Stimulated activated effector memory CD8-positive, alpha-beta T cell treated with anti-CD3 and anti-CD28 coated beads, Interleukin-12 subunit alpha, Interleukin-12 subunit beta, amount 100 ng/mL, for 72 hours (primary cell): ENCODE measurements at regions not wholly inside any gene's neighbourhood (a gene's known extent, or its start where the extent isn't known, plus 50 kb on each side); places are given as distances from the start of the nearest gene placed in this dataset.
A peak's percentile ranks its signal among the peaks of the same experiment; 100 is the strongest.
"Not testable (repeated sequence)": the region's sequence is repeated elsewhere in the genome, so short reads cannot be mapped to it uniquely, and the experiment has no call there.

Experiments
- ATAC-seq: fragments of 150-1000 bp; cut with Tn5 transposase; 2 replicates; pipeline ENCODE4 v1.10.0; 2021
- DNase-seq, 2 donors: peaks; one replicate each; pipeline ENCODE4 v3.0.0; 2021 to 2022; ENCODE audit warnings: low spot score in 2 of 2
- H3K27ac Mint-ChIP-seq: one replicate; pipeline ENCODE4 v1.8.0; 2022; ENCODE audit warnings: mild to moderate bottlenecking, mixed read lengths
- H3K36me3 Mint-ChIP-seq: one replicate; pipeline ENCODE4 v1.8.0; 2022; ENCODE audit warnings: mild to moderate bottlenecking, mixed read lengths
- H3K4me1 Mint-ChIP-seq: one replicate; pipeline ENCODE4 v1.8.0; 2022; ENCODE audit warnings: mixed read lengths
- H3K4me3 Mint-ChIP-seq: one replicate; pipeline ENCODE4 v1.8.0; 2022; ENCODE audit warnings: mild to moderate bottlenecking, mixed read lengths
- H3K9me3 Mint-ChIP-seq: one replicate; pipeline ENCODE4 v1.8.0; 2022; ENCODE audit warnings: mixed read lengths

GRCh38 chr6:168827586-168827871, 386.5 kb downstream of the SMOC2 start:
- H3K27ac Mint-ChIP-seq = no peak overlapping the region

GRCh38 chr6:168826726-168827585, 386.0 kb downstream of the SMOC2 start:
- Mint-ChIP-seq H3K4me1 (no peaks in the 10 kb centered on the region), H3K9me3 (no peaks in the 10 kb centered on the region), H3K27ac (no peak overlapping the region), H3K4me3 (no peak overlapping the region), H3K36me3 (peaks cover 5% of the 10 kb centered on the region)
- DNase-seq (no peak), ATAC-seq (no peak)

More at GRCh38 chr6:168827586-168827871, 386.5 kb downstream of the SMOC2 start:
- DNase-seq = no peak
- Mint-ChIP-seq H3K9me3 (no peaks in the 10 kb centered on the region), H3K4me3 (no peak overlapping the region), H3K4me1 (no peaks in the 10 kb centered on the region), H3K36me3 (peaks cover 5% of the 10 kb centered on the region)
- ATAC-seq = no peak

DNA sequence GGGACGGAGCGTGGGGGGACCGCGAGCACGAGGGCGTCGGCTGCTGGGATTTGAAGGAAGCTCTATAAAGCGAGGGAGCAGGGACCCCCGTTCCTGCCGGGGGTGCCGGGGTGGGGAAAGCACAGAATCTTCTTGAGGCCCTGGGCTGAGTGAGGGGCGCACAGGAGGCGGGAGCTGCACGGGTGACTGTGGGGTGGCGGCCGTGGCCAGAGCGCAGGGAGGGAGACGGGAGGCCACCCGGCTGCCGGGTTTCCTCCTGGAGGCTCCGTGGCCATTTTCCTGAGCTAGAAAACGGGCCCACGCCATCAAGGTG, 385.1 kb downstream of the SMOC2 start:
- Mint-ChIP-seq H3K36me3 (no peaks in the 10 kb centered on the region), H3K4me3 (no peak overlapping the region), H3K4me1 (no peaks in the 10 kb centered on the region), H3K27ac (no peak overlapping the region), H3K9me3 (no peaks in the 10 kb centered on the region)
- DNase-seq (no peak), ATAC-seq (no peak)

GRCh38 chr6:168825226-168826077, 384.5 kb downstream of the SMOC2 start:
- Mint-ChIP-seq H3K4me1 (no peaks in the 10 kb centered on the region), H3K36me3 (no peaks in the 10 kb centered on the region), H3K4me3 (no peak overlapping the region), H3K9me3 (no peaks in the 10 kb centered on the region), H3K27ac (no peak overlapping the region)
- ATAC-seq (peak; percentile 34), DNase-seq (no peak)

DNA sequence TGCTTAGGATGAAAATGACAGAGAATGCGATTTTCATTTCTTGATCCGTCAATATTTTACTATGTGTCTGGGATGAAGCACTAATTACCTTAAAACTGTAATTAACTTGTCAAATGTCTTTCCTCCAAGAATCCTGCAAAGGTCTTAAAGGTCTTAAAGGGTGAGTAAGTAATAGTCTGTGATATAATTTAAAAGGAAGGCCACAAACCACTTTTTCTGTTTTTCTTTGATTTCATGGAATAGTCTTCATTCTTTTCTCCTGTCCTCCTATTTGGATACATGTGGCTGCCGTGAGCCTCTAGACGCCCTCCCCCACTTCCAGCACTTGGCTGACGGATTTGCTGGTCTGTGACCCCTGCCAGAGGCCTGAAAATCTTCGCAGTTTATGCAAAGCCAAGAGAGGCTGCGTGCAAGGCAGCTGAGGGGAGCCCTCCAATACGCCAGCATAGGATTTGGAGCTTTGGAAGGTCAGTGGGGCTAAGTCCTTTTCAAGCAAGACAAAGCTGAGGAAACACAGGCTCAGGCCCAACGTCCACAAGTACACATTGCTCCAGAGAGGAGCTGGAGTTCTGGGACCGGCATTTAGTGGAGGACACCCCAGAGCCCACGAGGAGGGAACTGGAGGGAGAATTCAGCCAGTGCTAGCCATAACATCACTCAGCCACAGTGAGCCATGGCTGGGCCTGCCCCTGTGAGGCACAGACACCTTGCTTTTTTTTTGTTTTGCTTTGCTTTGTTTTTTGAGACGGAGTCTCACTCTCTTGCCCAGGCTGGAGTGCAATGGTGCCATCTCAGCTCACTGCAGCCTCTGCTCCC, 382.6 kb downstream of the SMOC2 start:
- H3K36me3 Mint-ChIP-seq = no peaks in the 10 kb centered on the region
- H3K4me3 Mint-ChIP-seq = no peak overlapping the region
- no peak for DNase-seq
- ATAC-seq = no peak
- no peak overlapping the region for H3K27ac Mint-ChIP-seq
- H3K9me3 Mint-ChIP-seq = no peaks in the 10 kb centered on the region
- no peaks in the 10 kb centered on the region for H3K4me1 Mint-ChIP-seq

DNA sequence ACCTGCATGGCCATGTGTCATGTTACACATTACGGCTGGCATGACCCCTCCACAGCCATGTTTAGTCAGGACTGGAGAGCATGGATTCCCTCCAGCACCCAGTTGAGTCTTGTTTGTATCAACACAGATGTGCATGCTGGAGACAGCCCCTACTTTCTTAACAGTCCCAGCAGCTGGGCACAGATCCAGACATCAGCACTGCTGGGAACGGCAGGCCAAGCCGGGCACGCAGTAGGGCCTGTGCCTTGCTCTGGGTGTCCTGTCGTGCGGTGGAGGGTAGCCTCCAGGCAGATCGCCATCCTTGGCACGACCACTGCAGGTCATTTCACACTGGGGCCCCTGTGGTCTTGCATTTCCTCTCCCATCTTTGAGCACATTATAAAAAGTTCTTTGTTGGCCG, 381.4 kb downstream of the SMOC2 start:
- DNase-seq (no peak), ATAC-seq (no peak)
- H3K27ac Mint-ChIP-seq = no peak overlapping the region
- no peak overlapping the region for H3K4me3 Mint-ChIP-seq
- peaks cover 4% of the 10 kb centered on the region for H3K9me3 Mint-ChIP-seq
- no peaks in the 10 kb centered on the region for H3K36me3 Mint-ChIP-seq
- H3K4me1 Mint-ChIP-seq = no peaks in the 10 kb centered on the region

DNA sequence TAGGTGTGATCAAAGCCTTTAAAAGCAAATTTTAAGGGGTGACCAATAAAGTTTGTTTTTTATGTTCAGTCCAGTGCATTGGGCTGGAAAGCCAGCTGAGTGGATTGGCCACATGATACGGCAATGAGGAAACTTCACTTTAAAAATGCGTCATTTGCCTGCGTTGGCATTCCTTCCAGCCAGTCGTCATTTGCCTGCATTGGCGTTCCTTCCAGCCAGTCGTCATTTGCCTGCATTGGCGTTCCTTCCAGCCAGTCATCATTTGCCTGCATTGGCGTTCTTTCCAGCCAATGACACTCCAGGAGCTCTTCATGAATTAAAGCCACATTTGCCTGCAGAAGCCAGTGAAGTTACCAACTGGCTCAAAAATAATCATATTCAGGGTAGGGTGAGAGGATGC, 378.6 kb downstream of the SMOC2 start:
- Mint-ChIP-seq H3K36me3 (no peaks in the 10 kb centered on the region), H3K27ac (no peak overlapping the region), H3K9me3 (peaks cover 10% of the 10 kb centered on the region), H3K4me3 (no peak overlapping the region), H3K4me1 (no peaks in the 10 kb centered on the region)
- DNase-seq (no peak), ATAC-seq (no peak)

- H3K4me1 Mint-ChIP-seq = no peaks in the 10 kb centered on the region
- DNase-seq (no peak), ATAC-seq (no peak)
- no peak overlapping the region for H3K4me3 Mint-ChIP-seq
- peaks cover 10% of the 10 kb centered on the region for H3K9me3 Mint-ChIP-seq
- H3K27ac Mint-ChIP-seq = no peak overlapping the region
- H3K36me3 Mint-ChIP-seq = no peaks in the 10 kb centered on the region
Measured at GRCh38 chr6:168817558-168818159, 376.7 kb downstream of the SMOC2 start.

DNA sequence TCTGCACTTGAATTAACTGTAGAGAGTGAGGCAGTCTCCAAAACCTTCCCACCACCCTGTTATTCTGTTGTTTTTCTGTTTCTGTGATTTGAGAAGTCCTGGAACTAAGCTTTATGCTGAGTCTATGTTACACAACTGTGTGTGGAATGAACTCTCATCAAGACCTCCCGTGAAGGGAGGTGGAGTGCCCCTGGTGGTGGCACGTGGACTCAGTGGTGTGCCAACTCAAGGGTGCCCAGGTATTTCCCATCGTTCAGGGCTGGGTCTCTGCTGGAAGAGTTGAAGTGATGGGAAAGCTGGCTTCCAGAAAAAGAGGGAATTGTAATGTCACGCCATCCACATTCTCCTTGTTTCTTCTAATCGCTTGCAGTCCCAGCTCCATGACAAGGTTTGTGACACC, 374.2 kb downstream of the SMOC2 start:
- H3K36me3 Mint-ChIP-seq = no peaks in the 10 kb centered on the region
- no peak overlapping the region for H3K4me3 Mint-ChIP-seq
- H3K9me3 Mint-ChIP-seq = peaks cover 10% of the 10 kb centered on the region
- DNase-seq (no peak), ATAC-seq (no peak)
- no peak overlapping the region for H3K27ac Mint-ChIP-seq
- no peaks in the 10 kb centered on the region for H3K4me1 Mint-ChIP-seq

GRCh38 chr6:168808232-168808631, 367.2 kb downstream of the SMOC2 start:
- Mint-ChIP-seq H3K9me3 (peaks cover 3% of the 10 kb centered on the region), H3K4me1 (no peaks in the 10 kb centered on the region), H3K27ac (no peak overlapping the region), H3K4me3 (no peak overlapping the region), H3K36me3 (no peaks in the 10 kb centered on the region)
- ATAC-seq = no peak
- DNase-seq = no peak

DNA sequence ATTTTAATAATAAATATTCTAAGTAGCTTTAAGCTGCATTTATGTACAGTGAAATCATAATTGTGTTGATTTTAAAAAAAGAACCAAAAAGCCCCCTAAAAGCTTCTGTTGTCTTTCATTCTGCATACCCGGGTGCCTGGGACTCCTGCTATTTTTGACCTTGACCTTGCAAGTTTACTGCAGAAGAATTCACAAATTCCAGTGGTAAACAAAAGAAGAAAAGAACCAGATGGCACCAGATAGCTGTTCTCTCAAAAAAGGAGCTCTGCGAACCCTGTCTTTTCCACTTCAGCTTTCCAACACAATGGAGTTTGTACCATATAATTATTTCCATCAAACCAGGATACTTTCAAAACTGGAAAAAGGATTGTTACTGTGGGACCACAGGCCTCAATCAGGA, 363.3 kb downstream of the SMOC2 start:
- Mint-ChIP-seq H3K9me3 (peaks cover 6% of the 10 kb centered on the region), H3K27ac (no peak overlapping the region), H3K4me3 (no peak overlapping the region), H3K36me3 (no peaks in the 10 kb centered on the region), H3K4me1 (no peaks in the 10 kb centered on the region)
- no peak for ATAC-seq
- DNase-seq = no peak

DNA sequence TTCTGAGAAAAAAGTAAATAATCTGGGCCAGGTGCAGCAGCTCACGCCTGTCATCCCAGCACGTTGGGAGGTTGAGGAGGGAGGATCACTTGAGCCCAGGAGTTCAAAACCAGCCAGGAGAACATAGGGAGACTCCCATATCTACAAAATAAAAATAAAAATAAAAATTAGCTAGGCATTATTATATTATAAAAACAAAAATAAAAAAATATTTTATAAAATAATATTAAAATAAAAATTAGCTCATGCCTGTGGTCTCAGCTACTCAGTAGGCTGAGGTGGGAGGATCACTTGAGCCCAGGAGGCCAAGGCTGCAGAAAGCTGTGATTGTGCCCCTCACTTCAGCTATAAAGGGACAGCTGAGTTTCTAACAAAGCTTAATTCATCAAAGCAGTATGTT, 362.9 kb downstream of the SMOC2 start:
- Mint-ChIP-seq H3K4me3 (no peak overlapping the region), H3K36me3 (no peaks in the 10 kb centered on the region), H3K4me1 (no peaks in the 10 kb centered on the region), H3K27ac (no peak overlapping the region), H3K9me3 (peaks cover 6% of the 10 kb centered on the region)
- DNase-seq (no peak), ATAC-seq (no peak)

GRCh38 chr6:168799067-168799466, 358.1 kb downstream of the SMOC2 start:
- Mint-ChIP-seq H3K27ac (no peak overlapping the region), H3K4me3 (no peak overlapping the region), H3K9me3 (peaks cover 3% of the 10 kb centered on the region), H3K4me1 (no peaks in the 10 kb centered on the region), H3K36me3 (no peaks in the 10 kb centered on the region)
- no peak for ATAC-seq
- no peak for DNase-seq

DNA sequence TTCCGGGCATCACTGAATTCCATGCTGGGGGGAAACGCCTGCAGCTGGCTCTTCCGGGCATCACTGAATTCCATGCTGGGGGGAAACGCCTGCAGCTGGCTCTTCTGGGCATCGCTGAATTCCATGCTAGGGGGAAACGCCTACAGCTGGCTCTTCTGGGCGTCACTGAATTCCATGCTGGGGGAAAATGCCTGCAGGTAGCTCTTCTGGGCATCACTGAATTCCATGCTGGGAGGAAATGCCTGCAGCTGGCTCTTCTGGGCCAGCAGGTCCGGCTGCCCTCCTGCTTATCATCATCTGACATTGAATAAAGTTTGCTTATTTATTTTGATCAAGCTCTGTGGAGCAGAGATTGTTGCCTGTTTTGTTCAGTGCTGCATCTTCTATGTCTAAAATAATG, 355.1 kb downstream of the SMOC2 start:
- no peak overlapping the region for H3K27ac Mint-ChIP-seq
- DNase-seq (no peak), ATAC-seq (no peak)
- H3K4me1 Mint-ChIP-seq = no peaks in the 10 kb centered on the region
- no peaks in the 10 kb centered on the region for H3K36me3 Mint-ChIP-seq
- H3K4me3 Mint-ChIP-seq = no peak overlapping the region
- H3K9me3 Mint-ChIP-seq = peaks cover 3% of the 10 kb centered on the region

DNA sequence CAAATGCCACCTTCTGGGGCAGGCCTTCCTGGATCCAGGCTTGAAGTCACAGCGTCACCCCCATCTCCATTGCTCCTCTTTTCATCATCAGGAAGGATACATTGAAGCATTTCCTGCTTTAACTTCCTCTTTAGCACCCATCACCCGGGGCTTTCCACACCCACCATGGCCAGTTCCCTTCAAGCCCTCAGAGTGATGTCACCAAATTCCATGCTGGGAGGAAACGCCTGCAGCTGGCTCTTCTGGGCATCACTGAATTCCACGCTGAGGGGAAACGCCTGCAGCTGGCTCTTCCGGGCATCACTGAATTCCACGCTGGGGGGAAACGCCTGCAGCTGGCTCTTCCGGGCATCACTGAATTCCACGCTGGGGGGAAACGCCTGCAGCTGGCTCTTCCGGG, 354.6 kb downstream of the SMOC2 start:
- not testable (repeated sequence) for H3K9me3 Mint-ChIP-seq, H3K4me3 Mint-ChIP-seq, ATAC-seq, H3K27ac Mint-ChIP-seq, H3K4me1 Mint-ChIP-seq, H3K36me3 Mint-ChIP-seq, DNase-seq
